ENCODE measurements at regions not wholly inside any gene's neighbourhood (a gene's known extent, or its start where the extent isn't known, plus 50 kb on each side); places are given as distances from the start of the nearest gene placed in this dataset.

GRCh38 chr6:87959083-87959482 is 88.6 kb upstream of the SPACA1 start:
- TF ChIP-seq TSHZ2 (CRISPR knock-in tag; IDR thresholded peaks at IDR 0.05) (no peak), ZFP30 (CRISPR knock-in tag; IDR thresholded peaks at IDR 0.05) (no peak), OSR1 (CRISPR knock-in tag; IDR thresholded peaks at IDR 0.05) (no peak), SNAI2 (CRISPR knock-in tag; IDR thresholded peaks at IDR 0.05) (no peak), ZNF565 (CRISPR knock-in tag; conservative IDR thresholded peaks at IDR 0.05; ENCODE audit: low read depth) (no peak), ARNTL (CRISPR knock-in tag; IDR thresholded peaks at IDR 0.05; ENCODE audit: borderline replicate concordance, low read depth) (no peak), PATZ1 (CRISPR knock-in tag; IDR thresholded peaks at IDR 0.05; ENCODE audit: borderline replicate concordance) (no peak), PPARA (CRISPR knock-in tag; IDR thresholded peaks at IDR 0.05; ENCODE audit: borderline replicate concordance) (no peak), ZC3H10 (CRISPR knock-in tag; IDR thresholded peaks at IDR 0.05) (no peak)
